ENCODE measurements at regions not wholly inside any gene's neighbourhood (a gene's known extent, or its start where the extent isn't known, plus 50 kb on each side); places are given as distances from the start of the nearest gene placed in this dataset.

DNA sequence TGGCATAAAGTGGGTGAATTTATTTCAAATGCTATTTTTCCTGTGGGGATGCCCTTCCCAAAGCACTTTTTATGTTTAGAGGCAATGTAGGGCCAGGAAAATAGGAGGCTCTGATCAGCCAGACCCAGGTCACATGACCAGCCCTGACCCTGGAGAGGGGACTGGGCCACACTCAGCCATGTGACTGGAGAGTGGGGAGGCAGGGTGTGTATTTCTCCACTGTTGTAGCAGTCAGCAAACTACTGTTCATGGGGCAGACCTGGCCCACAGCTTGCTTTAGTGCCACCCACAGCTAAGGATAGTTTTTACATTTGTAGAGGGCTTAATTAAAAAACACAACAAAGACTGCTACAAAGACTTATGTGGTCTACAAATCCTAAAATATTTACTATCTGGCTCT, 153.8 kb downstream of the ACTL8 start:
- DNase-seq: no peak
- Histone ChIP-seq H3K4me1 (ENCODE audit: control insufficient read depth, low read depth, low read length) (peaks cover 9% of the 10 kb centered on the region), H3K4me2 (ENCODE audit: low read length) (no peak overlapping the region)

DNA sequence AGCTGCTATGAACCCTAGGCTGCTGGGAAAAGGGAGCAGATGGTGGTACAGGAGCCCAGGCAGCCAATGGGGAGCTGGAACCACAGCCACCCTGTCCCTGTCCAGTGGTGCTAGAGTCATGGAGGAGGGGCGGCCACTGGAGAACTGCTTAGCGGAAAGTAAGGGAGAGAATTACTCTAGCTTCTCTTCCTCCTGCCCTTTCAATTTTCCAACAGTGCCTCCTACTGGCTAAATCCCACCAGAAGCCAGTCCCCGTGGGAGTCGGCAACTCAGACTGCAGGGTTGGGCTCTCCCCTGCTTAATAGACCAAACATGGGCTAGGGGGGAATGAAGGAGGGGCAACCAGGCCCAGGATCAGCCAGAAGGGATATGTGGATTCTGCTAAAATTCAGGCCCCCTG, 154.5 kb downstream of the ACTL8 start:
- H2BK15ac ChIP-seq (replicated peaks; ENCODE audit: low read depth): no peak overlapping the region
- H3K23ac ChIP-seq (ENCODE audit: low read length): no peak overlapping the region
- H3K36me3 ChIP-seq (ENCODE audit: control insufficient read depth, insufficient read depth, low read length): no peaks in the 10 kb centered on the region
- H3K4me1 ChIP-seq (ENCODE audit: control insufficient read depth, low read depth, low read length): peaks cover 16% of the 10 kb centered on the region
- H3K56ac ChIP-seq (ENCODE audit: low read length): peak overlapping the region; percentile 75
- H3K27ac ChIP-seq (ENCODE audit: low read depth, low read length): peak overlapping the region; percentile 35
- H4K5ac ChIP-seq (ENCODE audit: low read length): no peak overlapping the region
- peak overlapping the region; percentile 22 for H2AK5ac ChIP-seq (ENCODE audit: low read length)
- H2BK120ac ChIP-seq (ENCODE audit: low read depth, low read length): no peak overlapping the region
- H3K79me2 ChIP-seq (ENCODE audit: control insufficient read depth, insufficient read depth, low read length): no peaks in the 10 kb centered on the region
- H3K79me1 ChIP-seq (ENCODE audit: low read length): no peaks in the 10 kb centered on the region
- peak; percentile 94 for DNase-seq
- H3K4me2 ChIP-seq (ENCODE audit: low read length): no peak overlapping the region
- H3K18ac ChIP-seq (ENCODE audit: low read length): no peak overlapping the region
- peak overlapping the region; percentile 18 for H3K4ac ChIP-seq (ENCODE audit: low read depth, low read length)
- peak overlapping the region; percentile 52 for H2BK5ac ChIP-seq (ENCODE audit: low read length)
- no CpG with 5 or more reads among the region's 4 CpGs for WGBS (ENCODE audit: extremely low coverage, insufficient coverage, low lambda C conversion rate)
- H3K4me3 ChIP-seq (ENCODE audit: low read length): no peak overlapping the region
- no peak overlapping the region for H3K9ac ChIP-seq (ENCODE audit: low read length)
- H4K8ac ChIP-seq (ENCODE audit: low read depth, low read length): no peak overlapping the region
- no peaks in the 10 kb centered on the region for H3K27me3 ChIP-seq (ENCODE audit: insufficient read depth, low read length, poor library complexity)

More for the DNA sequence above, 153.8 kb downstream of the ACTL8 start:
- H2BK15ac ChIP-seq (replicated peaks; ENCODE audit: low read depth): no peak overlapping the region
- H3K79me1 ChIP-seq (ENCODE audit: low read length): no peaks in the 10 kb centered on the region
- no peak overlapping the region for H2BK120ac ChIP-seq (ENCODE audit: low read depth, low read length)
- no peaks in the 10 kb centered on the region for H3K79me2 ChIP-seq (ENCODE audit: control insufficient read depth, insufficient read depth, low read length)
- H4K8ac ChIP-seq (ENCODE audit: low read depth, low read length): no peak overlapping the region
- H3K9ac ChIP-seq (ENCODE audit: low read length): peak overlapping the region; percentile 36
- no peak overlapping the region for H3K18ac ChIP-seq (ENCODE audit: low read length)
- H3K56ac ChIP-seq (ENCODE audit: low read length): peak overlapping the region; percentile 52
- H3K23ac ChIP-seq (ENCODE audit: low read length): no peak overlapping the region
- no peak overlapping the region for H2AK5ac ChIP-seq (ENCODE audit: low read length)
- H4K5ac ChIP-seq (ENCODE audit: low read length): no peak overlapping the region
- H3K27me3 ChIP-seq (ENCODE audit: insufficient read depth, low read length, poor library complexity): no peaks in the 10 kb centered on the region
- H3K36me3 ChIP-seq (ENCODE audit: control insufficient read depth, insufficient read depth, low read length): no peaks in the 10 kb centered on the region
- no peak overlapping the region for H3K27ac ChIP-seq (ENCODE audit: low read depth, low read length)
- no peak overlapping the region for H3K4me3 ChIP-seq (ENCODE audit: low read length)
- H3K4ac ChIP-seq (ENCODE audit: low read depth, low read length): no peak overlapping the region
- peak overlapping the region; percentile 80 for H2BK5ac ChIP-seq (ENCODE audit: low read length)

DNA sequence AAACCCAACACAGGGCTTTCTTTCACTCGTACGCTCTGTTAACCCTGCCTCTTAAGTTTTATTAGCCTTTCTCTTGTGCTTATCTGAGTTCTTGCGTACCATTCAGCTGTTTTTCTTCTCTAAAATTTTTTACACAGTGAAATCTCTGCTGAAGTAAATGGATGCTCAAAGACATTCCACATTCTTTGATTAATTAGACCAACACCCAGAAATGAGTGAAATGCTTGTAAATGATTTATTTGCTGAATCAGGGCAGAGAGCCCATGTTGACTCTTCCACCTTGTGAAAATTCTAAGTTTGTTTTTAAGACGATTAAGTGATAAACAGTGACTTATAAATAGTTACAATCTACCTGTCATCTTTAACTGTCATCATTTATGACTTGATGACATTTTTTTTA, 156.7 kb downstream of the ACTL8 start:
- no peaks in the 10 kb centered on the region for H3K36me3 ChIP-seq (ENCODE audit: control insufficient read depth, insufficient read depth, low read length)
- H3K56ac ChIP-seq (ENCODE audit: low read length): no peak overlapping the region
- H2AK5ac ChIP-seq (ENCODE audit: low read length): no peak overlapping the region
- no peak overlapping the region for H3K4ac ChIP-seq (ENCODE audit: low read depth, low read length)
- H2BK15ac ChIP-seq (replicated peaks; ENCODE audit: low read depth): no peak overlapping the region
- peaks cover 30% of the 10 kb centered on the region for H3K4me1 ChIP-seq (ENCODE audit: control insufficient read depth, low read depth, low read length)
- no peak overlapping the region for H3K23ac ChIP-seq (ENCODE audit: low read length)
- no peak overlapping the region for H4K8ac ChIP-seq (ENCODE audit: low read depth, low read length)
- H3K79me1 ChIP-seq (ENCODE audit: low read length): no peaks in the 10 kb centered on the region
- no peak overlapping the region for H3K9ac ChIP-seq (ENCODE audit: low read length)
- no peak overlapping the region for H4K5ac ChIP-seq (ENCODE audit: low read length)
- H2BK120ac ChIP-seq (ENCODE audit: low read depth, low read length): no peak overlapping the region
- DNase-seq: no peak
- H3K4me3 ChIP-seq (ENCODE audit: low read length): no peak overlapping the region
- H3K4me2 ChIP-seq (ENCODE audit: low read length): no peak overlapping the region
- no peak overlapping the region for H3K27ac ChIP-seq (ENCODE audit: low read depth, low read length)
- WGBS (ENCODE audit: extremely low coverage, insufficient coverage, low lambda C conversion rate): no CpG with 5 or more reads among the region's 4 CpGs
- H3K18ac ChIP-seq (ENCODE audit: low read length): no peak overlapping the region
- H3K79me2 ChIP-seq (ENCODE audit: control insufficient read depth, insufficient read depth, low read length): no peaks in the 10 kb centered on the region
- no peak overlapping the region for H2BK5ac ChIP-seq (ENCODE audit: low read length)
- no peaks in the 10 kb centered on the region for H3K27me3 ChIP-seq (ENCODE audit: insufficient read depth, low read length, poor library complexity)

DNA sequence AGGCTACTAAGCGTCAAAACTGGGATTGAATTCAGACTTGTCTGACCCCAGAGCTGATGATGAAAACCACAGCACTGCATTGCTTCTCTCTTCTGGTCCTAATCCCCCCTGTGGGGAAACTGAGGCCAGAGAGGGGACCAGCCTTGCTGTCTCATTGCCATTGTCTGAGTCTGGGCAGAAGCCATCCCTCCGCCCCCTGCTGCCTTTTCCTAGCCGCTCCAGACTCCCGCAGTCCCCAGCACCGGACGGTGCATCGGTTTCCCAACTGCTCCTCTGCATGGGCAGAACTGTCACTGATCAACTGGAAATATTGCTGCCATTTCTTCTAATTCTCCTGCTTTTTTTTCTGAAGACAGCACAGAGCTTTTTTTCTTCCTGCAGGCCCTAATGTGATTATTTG, 157.4 kb downstream of the ACTL8 start:
- H4K5ac ChIP-seq (ENCODE audit: low read length): no peak overlapping the region
- no peak overlapping the region for H3K23ac ChIP-seq (ENCODE audit: low read length)
- H3K27me3 ChIP-seq (ENCODE audit: insufficient read depth, low read length, poor library complexity): no peaks in the 10 kb centered on the region
- H3K18ac ChIP-seq (ENCODE audit: low read length): peak overlapping the region; percentile 34
- WGBS (ENCODE audit: extremely low coverage, insufficient coverage, low lambda C conversion rate): no CpG with 5 or more reads among the region's 7 CpGs
- no peak overlapping the region for H2AK5ac ChIP-seq (ENCODE audit: low read length)
- no peak overlapping the region for H2BK120ac ChIP-seq (ENCODE audit: low read depth, low read length)
- no peak overlapping the region for H3K9ac ChIP-seq (ENCODE audit: low read length)
- no peaks in the 10 kb centered on the region for H3K79me1 ChIP-seq (ENCODE audit: low read length)
- H3K4me2 ChIP-seq (ENCODE audit: low read length): no peak overlapping the region
- no peak overlapping the region for H3K56ac ChIP-seq (ENCODE audit: low read length)
- H3K27ac ChIP-seq (ENCODE audit: low read depth, low read length): no peak overlapping the region
- no peaks in the 10 kb centered on the region for H3K79me2 ChIP-seq (ENCODE audit: control insufficient read depth, insufficient read depth, low read length)
- H4K8ac ChIP-seq (ENCODE audit: low read depth, low read length): no peak overlapping the region
- peak overlapping the region; percentile 21 for H3K4ac ChIP-seq (ENCODE audit: low read depth, low read length)
- DNase-seq: no peak
- no peak overlapping the region for H3K4me3 ChIP-seq (ENCODE audit: low read length)
- H2BK15ac ChIP-seq (replicated peaks; ENCODE audit: low read depth): no peak overlapping the region
- peaks cover 30% of the 10 kb centered on the region for H3K4me1 ChIP-seq (ENCODE audit: control insufficient read depth, low read depth, low read length)
- no peak overlapping the region for H2BK5ac ChIP-seq (ENCODE audit: low read length)
- H3K36me3 ChIP-seq (ENCODE audit: control insufficient read depth, insufficient read depth, low read length): no peaks in the 10 kb centered on the region

DNA sequence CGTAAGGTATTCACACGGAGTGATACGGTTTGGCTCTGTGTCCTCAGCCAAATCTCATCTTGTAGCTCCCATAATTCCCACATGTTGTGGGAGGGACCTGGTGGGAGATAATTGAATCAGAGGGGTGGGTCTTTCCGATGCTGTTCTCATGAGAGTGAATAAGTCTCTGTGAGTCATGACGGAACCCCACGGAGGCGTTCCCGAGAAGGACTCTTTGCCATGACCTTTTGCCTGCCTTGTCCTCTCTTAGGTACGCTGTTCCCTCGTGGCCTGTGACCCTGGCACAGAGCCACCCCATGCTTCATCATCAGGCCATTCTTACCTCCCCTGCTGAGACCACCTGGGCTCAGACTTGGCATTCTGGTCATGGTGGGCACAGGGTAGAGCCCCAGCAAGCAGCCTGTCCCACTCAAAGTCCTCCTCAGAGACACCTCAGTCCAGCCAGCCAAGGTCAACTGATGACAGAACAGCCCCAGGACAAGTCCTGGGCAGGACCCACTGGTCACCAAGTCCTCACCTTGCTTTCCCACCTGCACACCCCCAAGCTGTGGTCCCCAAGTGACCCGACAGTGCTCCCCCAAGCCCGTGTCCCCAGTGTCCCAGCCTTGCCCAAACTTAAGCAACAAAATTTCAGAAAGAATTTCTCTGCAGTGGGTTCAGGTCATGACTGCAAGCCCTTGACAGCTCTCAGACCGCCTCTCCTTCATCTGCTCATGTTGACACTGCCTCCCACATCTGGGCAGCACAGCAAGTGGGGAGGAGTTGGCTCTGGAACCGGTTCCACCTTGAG, 158.4 kb downstream of the ACTL8 start:
- Histone ChIP-seq H3K18ac (ENCODE audit: low read length) (no peak overlapping the region), H3K27me3 (ENCODE audit: insufficient read depth, low read length, poor library complexity) (no peaks in the 10 kb centered on the region)
- WGBS (ENCODE audit: extremely low coverage, insufficient coverage, low lambda C conversion rate): no CpG with 5 or more reads among the region's 14 CpGs

DNA sequence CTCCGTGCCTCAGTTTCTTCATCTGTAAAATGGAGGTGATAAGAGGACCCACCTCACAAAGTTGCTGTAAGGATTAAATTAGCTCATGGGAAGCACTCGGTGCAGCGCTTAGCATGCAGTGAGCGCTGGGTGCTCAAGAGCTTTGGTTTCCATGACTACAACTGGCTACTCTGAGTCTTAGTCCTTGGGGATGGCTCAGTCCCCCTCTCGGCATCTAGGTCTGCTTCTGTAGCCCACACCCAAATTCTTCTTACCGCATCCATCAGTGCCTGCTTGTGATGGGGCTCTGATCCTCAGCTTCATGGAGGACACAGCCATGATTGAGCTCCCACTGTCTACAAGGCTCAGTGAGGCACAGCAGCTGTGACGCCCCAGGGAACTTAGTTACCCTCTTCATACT, 159.0 kb downstream of the ACTL8 start:
- no peaks in the 10 kb centered on the region for H3K79me2 ChIP-seq (ENCODE audit: control insufficient read depth, insufficient read depth, low read length)
- peaks cover 30% of the 10 kb centered on the region for H3K4me1 ChIP-seq (ENCODE audit: control insufficient read depth, low read depth, low read length)
- no peak overlapping the region for H3K18ac ChIP-seq (ENCODE audit: low read length)
- no peak overlapping the region for H3K4me3 ChIP-seq (ENCODE audit: low read length)
- no peak overlapping the region for H3K4ac ChIP-seq (ENCODE audit: low read depth, low read length)
- H3K27ac ChIP-seq (ENCODE audit: low read depth, low read length): no peak overlapping the region
- H3K4me2 ChIP-seq (ENCODE audit: low read length): no peak overlapping the region
- H3K56ac ChIP-seq (ENCODE audit: low read length): peak overlapping the region; percentile 94
- H2AK5ac ChIP-seq (ENCODE audit: low read length): peak overlapping the region; percentile 83
- no peak overlapping the region for H3K23ac ChIP-seq (ENCODE audit: low read length)
- no peak overlapping the region for H2BK15ac ChIP-seq (replicated peaks; ENCODE audit: low read depth)
- H3K36me3 ChIP-seq (ENCODE audit: control insufficient read depth, insufficient read depth, low read length): no peaks in the 10 kb centered on the region
- H4K5ac ChIP-seq (ENCODE audit: low read length): no peak overlapping the region
- H3K79me1 ChIP-seq (ENCODE audit: low read length): no peaks in the 10 kb centered on the region
- H3K9ac ChIP-seq (ENCODE audit: low read length): no peak overlapping the region
- no peak overlapping the region for H2BK120ac ChIP-seq (ENCODE audit: low read depth, low read length)
- H2BK5ac ChIP-seq (ENCODE audit: low read length): peak overlapping the region; percentile 99
- DNase-seq: peak; percentile 25
- H4K8ac ChIP-seq (ENCODE audit: low read depth, low read length): no peak overlapping the region
- H3K27me3 ChIP-seq (ENCODE audit: insufficient read depth, low read length, poor library complexity): no peaks in the 10 kb centered on the region
- WGBS (ENCODE audit: extremely low coverage, insufficient coverage, low lambda C conversion rate): no CpG with 5 or more reads among the region's 7 CpGs

More for the DNA sequence above, 158.4 kb downstream of the ACTL8 start:
- Histone ChIP-seq H3K9ac (ENCODE audit: low read length) (no peak overlapping the region), H4K8ac (ENCODE audit: low read depth, low read length) (no peak overlapping the region), H4K5ac (ENCODE audit: low read length) (no peak overlapping the region), H3K56ac (ENCODE audit: low read length) (peak overlapping the region; percentile 77), H3K4me3 (ENCODE audit: low read length) (no peak overlapping the region), H2BK120ac (ENCODE audit: low read depth, low read length) (no peak overlapping the region), H3K4me2 (ENCODE audit: low read length) (no peak overlapping the region), H3K36me3 (ENCODE audit: control insufficient read depth, insufficient read depth, low read length) (no peaks in the 10 kb centered on the region), H2BK5ac (ENCODE audit: low read length) (peak overlapping the region; percentile 99), H3K23ac (ENCODE audit: low read length) (peak overlapping the region; percentile 83), H2BK15ac (replicated peaks; ENCODE audit: low read depth) (no peak overlapping the region), H3K79me2 (ENCODE audit: control insufficient read depth, insufficient read depth, low read length) (no peaks in the 10 kb centered on the region), H2AK5ac (ENCODE audit: low read length) (peak overlapping the region; percentile 83), H3K4me1 (ENCODE audit: control insufficient read depth, low read depth, low read length) (peaks cover 30% of the 10 kb centered on the region), H3K79me1 (ENCODE audit: low read length) (no peaks in the 10 kb centered on the region), H3K4ac (ENCODE audit: low read depth, low read length) (no peak overlapping the region), H3K27ac (ENCODE audit: low read depth, low read length) (no peak overlapping the region)
- DNase-seq: peak; percentile 41
